ENCODE measurements at regions not wholly inside any gene's neighbourhood (a gene's known extent, or its start where the extent isn't known, plus 50 kb on each side); places are given as distances from the start of the nearest gene placed in this dataset.

DNA sequence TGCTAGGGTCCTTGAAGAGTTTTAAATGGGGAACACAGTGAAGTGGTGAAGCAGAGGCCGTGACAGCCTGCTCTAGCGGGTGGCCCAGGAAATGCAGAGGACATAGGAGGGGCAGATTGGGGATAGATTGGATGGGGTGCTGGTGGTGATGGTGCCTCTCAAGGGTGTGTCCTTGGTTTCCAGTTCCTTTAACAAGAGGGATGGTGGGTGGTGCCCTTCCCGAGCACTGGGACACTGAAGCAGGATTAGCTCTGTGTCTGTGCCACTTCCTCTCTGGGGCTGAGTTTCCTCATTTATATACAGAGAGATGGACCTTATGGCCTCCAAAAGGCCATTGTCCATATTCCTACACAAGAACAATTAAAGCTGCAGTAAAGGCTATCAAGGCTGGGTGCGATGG is 285.5 kb downstream of the TCF7L2 start:
- TF ChIP-seq, protein P1, sequence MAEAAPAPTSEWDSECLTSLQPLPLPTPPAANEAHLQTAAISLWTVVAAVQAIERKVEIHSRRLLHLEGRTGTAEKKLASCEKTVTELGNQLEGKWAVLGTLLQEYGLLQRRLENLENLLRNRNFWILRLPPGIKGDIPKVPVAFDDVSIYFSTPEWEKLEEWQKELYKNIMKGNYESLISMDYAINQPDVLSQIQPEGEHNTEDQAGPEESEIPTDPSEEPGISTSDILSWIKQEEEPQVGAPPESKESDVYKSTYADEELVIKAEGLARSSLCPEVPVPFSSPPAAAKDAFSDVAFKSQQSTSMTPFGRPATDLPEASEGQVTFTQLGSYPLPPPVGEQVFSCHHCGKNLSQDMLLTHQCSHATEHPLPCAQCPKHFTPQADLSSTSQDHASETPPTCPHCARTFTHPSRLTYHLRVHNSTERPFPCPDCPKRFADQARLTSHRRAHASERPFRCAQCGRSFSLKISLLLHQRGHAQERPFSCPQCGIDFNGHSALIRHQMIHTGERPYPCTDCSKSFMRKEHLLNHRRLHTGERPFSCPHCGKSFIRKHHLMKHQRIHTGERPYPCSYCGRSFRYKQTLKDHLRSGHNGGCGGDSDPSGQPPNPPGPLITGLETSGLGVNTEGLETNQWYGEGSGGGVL (tag by site-specific recombination; IDR thresholded peaks at IDR 0.05), result no peak
- TF ChIP-seq CTCF (tag by site-specific recombination; IDR thresholded peaks at IDR 0.05) (no peak), ZNF843 (tag by site-specific recombination; IDR thresholded peaks at IDR 0.05) (no peak), ZNF830 (tag by site-specific recombination; IDR thresholded peaks at IDR 0.05; ENCODE audit: low read depth) (no peak), ZNF132 (tag by site-specific recombination; IDR thresholded peaks at IDR 0.05; ENCODE audit: borderline replicate concordance) (no peak), ZNF548 (tag by site-specific recombination; IDR thresholded peaks at IDR 0.05) (no peak), ZNF239 (tag by site-specific recombination; IDR thresholded peaks at IDR 0.05) (no peak), ZNF560 (tag by site-specific recombination; IDR thresholded peaks at IDR 0.05; ENCODE audit: borderline replicate concordance) (no peak)

Measured in HEK293 (cell line).